ENCODE measurements at regions not wholly inside any gene's neighbourhood (a gene's known extent, or its start where the extent isn't known, plus 50 kb on each side); places are given as distances from the start of the nearest gene placed in this dataset.

DNA sequence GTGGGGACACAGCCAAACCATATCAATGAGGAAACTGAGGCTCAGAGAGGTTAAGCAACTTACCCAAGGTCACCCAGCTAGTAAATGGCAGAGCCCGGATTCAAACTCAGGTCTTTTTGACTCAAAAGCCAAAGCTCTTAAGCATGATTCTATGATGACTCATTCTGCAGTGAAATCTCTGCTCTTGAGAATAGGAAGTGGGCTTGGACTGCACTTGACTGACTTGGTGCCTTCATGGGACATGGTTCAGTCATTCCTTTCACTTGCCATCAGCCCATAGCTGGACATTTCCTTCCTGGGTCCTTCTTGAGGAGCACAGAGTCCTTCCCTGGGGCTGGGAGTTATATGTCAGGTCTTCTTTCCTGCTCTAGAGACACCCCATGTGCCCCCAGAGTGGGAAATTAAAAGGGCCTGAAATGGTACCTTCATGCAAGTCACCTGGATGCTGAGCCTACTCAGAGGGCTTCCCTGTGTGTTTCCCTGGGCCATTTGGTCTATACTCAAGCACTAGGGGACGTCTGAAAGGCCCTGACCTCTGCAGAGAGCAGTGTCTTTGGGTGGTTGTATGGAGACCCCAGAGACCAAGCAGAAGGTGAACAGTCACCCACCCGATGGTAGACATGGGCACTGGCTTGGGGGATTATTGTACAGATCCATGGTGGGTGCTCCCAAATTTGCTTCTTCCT lies 62.4 kb upstream of the SDK1 start:
- no peak for DNase-seq

- no peak for DNase-seq
These were observed 61.8 kb upstream of the SDK1 start for GRCh38 chr7:3239291-3239691.

DNA sequence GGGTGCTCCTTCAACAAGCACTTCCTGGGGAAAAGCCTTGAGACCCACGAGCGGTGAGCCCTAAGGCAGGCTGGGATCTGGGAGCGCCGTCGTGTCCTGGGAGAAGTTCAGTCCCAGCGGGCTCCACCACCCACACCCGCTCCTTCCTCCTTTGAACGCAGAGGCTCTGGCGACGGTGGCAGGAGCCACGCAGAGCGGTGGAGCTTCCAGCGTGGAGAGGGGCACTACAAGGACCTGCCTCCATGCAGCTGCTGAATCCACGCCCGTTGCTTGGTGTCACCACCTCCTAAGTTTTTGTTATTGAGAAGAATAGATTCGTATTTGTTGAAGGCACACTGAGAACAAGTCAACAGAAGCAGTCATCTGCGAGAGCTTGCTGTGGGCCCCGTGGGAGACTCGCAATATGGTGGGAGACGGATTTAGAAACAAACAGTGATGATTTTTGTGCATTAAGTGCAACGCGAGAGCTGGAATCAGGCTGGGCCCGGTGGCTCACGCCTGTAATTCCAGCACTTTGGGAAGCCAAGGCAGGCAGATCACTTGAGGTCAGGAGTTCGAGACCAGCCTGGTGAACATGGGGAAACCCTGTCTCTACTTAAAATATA lies 60.1 kb upstream of the SDK1 start:
- DNase-seq: no peak

- DNase-seq: no peak
These were observed 59.3 kb upstream of the SDK1 start for GRCh38 chr7:3241686-3242258.

DNA sequence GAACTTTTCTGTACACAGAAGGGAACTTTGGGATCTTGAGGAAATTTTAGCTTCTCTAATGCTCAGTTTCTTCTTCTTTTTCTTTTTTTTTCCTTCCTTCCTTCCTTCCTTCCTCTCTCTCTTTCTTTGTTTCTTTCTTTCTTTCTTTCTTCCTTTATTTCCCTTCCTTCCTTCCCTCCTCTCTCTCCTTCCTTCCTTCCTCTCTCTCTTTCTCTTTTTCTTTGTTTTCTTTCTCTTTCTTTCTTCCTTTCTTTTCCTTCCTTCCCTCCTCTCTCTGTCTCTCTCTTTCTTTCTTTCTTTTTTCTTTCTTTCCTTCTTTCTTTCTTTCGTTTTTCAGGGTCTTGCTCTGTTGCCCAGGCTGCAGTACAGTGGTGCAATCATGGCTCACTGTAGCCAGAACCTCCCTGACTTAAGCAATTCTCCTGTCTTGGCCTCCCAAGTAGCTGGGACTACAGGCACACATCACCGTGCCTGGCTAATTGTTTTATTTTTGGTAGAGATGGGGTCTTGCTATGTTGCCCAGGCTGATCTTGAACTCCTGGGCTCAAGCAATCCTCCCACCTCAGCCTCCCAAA lies 58.6 kb upstream of the SDK1 start:
- no peak for DNase-seq

DNA sequence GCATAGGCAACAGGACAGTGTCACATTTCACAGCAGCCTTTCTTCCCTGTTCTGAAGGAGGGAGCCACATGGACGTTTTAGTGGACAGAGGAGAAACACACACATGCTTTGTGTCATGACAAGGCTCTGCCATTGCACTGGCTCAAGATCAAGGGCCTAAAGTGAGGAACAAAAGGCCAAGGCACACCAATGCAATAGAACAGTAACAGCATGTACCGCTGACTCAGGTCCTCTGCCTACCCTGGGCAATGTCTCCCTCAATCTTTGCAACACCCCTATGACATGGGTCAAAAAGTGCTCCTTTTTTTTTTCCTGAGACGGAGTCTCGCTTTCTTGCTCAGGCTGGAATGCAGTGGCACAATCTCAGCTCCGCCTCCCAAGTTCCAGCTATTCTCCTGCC lies 57.8 kb upstream of the SDK1 start:
- DNase-seq: no peak

- no peak for DNase-seq
These were observed 57.4 kb upstream of the SDK1 start for GRCh38 chr7:3243680-3244079.

DNA sequence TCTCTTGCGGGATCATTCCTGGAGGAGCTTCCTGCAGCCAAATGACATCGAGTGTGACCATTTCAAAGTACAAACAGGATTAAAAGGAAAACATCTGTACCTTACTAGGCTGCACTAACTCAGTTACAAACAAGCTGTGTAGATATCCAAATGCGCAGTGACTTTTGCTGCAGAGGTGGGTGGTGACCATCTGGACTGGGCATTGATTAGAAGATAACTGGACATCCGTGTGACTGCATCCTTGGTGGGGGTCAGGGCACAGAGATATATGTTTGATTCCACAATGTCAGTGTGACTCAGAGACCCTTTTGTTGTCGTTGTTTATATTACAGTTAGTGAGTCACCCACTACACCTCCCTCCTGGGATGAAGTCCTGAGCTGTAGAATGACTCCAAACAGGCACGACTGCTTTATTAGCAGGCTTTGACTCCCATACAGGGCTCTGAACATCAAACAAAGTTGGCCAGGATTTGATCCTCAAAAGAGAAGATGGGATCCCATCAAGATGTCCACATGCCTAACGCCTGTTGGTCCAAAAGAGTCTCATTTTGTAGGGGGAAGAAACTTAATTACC lies 56.7 kb upstream of the SDK1 start:
- no peak for DNase-seq

DNA sequence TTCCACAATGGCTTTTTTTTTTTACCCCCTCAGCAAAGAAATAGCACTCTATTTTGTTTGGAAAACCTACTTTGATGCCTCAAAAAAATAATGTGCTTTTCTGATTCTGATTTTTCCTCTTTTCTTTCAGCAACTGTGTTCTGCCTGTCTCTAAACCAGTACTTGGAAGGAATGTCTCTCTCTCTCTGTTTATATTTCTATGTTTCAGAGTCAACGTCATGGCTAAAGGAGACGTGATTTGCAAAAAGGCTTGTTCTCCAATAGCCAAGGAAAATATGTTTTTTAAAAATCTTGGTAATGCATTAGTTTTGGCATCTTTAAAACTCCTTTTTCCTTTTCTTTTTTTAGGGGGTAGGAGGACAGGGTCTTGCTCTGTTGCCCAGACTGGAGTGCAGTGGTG lies 56.0 kb upstream of the SDK1 start:
- DNase-seq: no peak

DNA sequence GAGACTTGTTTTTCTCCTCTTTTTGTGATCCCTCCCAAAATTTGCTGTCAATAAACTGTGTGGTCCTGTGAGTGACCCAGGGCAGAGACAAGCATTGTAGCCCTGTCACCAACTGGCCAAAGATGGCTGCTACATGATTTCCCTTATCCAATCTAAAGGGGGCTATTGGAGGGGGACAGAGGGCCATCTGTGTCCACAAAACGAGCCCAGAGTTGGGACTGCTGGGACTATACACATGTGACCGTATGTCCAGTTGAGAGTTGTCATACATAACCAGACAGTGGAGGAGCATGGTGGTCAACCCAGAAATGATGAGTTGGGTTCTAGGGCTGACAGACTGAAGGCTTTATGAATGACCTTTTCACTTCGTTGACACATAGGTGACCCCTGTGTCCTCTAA lies 55.3 kb upstream of the SDK1 start:
- no peak for DNase-seq

DNA sequence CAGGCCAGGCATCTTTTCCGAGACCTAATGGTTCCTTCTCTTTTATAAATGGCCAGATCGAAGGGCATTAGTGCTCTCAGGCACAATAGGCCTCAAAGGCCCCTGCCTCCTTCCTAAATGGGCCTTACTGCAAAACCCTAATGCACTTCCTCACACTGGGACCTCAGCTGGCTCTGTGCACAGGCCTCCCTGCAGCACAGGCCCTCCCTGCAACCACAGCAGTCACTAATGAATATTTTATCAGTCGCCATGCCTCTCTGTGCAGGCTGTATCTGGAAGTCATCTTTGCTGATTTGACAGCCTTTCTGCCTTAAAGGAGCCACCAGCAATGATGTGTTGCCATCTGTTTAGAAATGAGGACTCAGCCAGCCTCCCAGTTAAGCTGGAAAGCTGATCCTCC lies 54.9 kb upstream of the SDK1 start:
- no peak for DNase-seq

DNA sequence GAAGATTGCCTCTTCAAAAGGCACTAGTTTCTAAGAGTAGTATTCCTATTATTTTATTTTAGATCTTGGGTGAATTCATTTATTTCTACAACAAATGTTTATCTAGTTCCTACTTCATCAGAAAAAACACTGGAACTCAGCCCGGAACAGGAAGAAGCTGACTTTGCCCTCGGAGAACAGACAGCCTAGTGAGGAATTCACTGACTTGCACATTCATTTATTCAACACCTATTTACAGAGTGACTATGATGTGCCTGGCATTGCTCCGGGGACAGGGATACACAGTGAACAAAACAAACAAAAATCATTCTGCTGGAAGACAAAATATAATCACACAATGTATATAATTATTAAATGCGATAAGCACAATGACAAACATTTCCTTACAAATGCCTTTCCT lies 54.4 kb upstream of the SDK1 start:
- no peak for DNase-seq

GRCh38 chr7:3250725-3251124 lies 50.3 kb upstream of the SDK1 start:
- DNase-seq: no peak
